Activated naive CD8-positive, alpha-beta T cell treated with anti-CD3 and anti-CD28 coated beads, Interleukin-2, amount 50 U/mL, for 24 hours (primary cell): ENCODE measurements at regions not wholly inside any gene's neighbourhood (a gene's known extent, or its start where the extent isn't known, plus 50 kb on each side); places are given as distances from the start of the nearest gene placed in this dataset.
"Not testable (repeated sequence)": the region's sequence is repeated elsewhere in the genome, so short reads cannot be mapped to it uniquely, and the experiment has no call there.

Experiments used
- ATAC-seq: fragments of 150-1000 bp; cut with Tn5 transposase; one replicate; pipeline ENCODE4 v1.10.0; 2021
- DNase-seq: peaks from one replicate; pipeline ENCODE4 v3.0.0; 2021
- H3K27ac Mint-ChIP-seq: one replicate; pipeline ENCODE4 v1.8.0; 2021; ENCODE audit warnings: mild to moderate bottlenecking, mixed read lengths
- H3K27me3 Mint-ChIP-seq: one replicate; pipeline ENCODE4 v1.8.0; 2021; ENCODE audit warnings: mixed read lengths
- H3K36me3 Mint-ChIP-seq: one replicate; pipeline ENCODE4 v1.8.0; 2021; ENCODE audit warnings: low read depth, mixed read lengths
- H3K4me1 Mint-ChIP-seq: one replicate; pipeline ENCODE4 v1.8.0; 2021; ENCODE audit warnings: mixed read lengths
- H3K4me3 Mint-ChIP-seq: one replicate; pipeline ENCODE4 v1.8.0; 2021; ENCODE audit warnings: mild to moderate bottlenecking, moderate library complexity, mixed read lengths
- H3K9me3 Mint-ChIP-seq: one replicate; pipeline ENCODE4 v1.8.0; 2021; ENCODE audit warnings: mixed read lengths

DNA sequence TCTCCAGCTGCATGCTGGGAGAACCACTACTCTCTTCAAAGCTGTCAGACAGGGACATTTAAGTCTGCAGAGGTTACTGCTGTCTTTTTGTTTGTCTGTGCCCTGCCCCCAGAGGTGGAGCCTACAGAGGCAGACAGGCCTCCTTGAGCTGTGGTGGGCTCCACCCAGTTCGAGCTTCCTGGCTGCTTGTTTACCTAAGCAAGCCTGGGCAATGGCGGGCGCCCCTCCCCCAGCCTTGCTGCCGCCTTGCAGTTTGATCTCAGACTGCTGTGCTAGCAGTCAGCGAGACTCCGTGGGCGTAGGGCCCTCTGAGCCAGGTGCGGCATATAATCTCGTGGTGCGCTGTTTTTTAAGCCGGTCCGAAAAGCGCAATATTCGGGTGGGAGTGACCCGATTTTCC, 215.0 kb downstream of the STIM2 start:
- H3K27ac Mint-ChIP-seq, H3K9me3 Mint-ChIP-seq, H3K36me3 Mint-ChIP-seq, H3K4me3 Mint-ChIP-seq, H3K4me1 Mint-ChIP-seq, DNase-seq, ATAC-seq, H3K27me3 Mint-ChIP-seq: not testable (repeated sequence)

DNA sequence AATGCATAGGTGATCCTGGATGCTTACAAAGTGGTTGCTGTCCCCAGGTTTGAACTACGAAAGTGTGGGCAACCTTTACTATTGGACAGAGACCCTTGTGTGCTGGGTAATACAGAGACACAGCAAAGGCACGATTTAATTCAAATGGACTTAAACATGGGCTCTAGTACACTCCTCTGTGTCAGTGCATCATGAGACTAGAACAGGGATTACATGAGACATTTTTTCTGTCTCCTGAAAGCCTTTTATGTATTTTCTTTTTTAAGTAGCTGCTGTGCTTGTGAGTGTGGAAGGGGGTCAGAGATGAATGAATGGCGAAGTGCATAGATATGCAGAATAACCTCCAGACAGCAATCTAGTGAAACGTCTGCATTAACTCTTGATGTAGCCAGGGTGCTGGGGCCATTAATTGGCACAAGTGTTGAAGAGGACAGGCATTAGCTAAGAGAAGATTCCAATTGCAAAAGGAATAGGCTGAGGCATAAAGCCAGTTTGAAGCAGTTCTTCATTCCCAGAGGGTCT, 218.4 kb downstream of the STIM2 start:
- Mint-ChIP-seq H3K27ac (no peak overlapping the region), H3K9me3 (no peaks in the 10 kb centered on the region), H3K36me3 (no peaks in the 10 kb centered on the region), H3K4me1 (no peaks in the 10 kb centered on the region), H3K4me3 (no peak overlapping the region), H3K27me3 (peaks cover 15% of the 10 kb centered on the region)
- no peak for ATAC-seq
- DNase-seq = no peak

DNA sequence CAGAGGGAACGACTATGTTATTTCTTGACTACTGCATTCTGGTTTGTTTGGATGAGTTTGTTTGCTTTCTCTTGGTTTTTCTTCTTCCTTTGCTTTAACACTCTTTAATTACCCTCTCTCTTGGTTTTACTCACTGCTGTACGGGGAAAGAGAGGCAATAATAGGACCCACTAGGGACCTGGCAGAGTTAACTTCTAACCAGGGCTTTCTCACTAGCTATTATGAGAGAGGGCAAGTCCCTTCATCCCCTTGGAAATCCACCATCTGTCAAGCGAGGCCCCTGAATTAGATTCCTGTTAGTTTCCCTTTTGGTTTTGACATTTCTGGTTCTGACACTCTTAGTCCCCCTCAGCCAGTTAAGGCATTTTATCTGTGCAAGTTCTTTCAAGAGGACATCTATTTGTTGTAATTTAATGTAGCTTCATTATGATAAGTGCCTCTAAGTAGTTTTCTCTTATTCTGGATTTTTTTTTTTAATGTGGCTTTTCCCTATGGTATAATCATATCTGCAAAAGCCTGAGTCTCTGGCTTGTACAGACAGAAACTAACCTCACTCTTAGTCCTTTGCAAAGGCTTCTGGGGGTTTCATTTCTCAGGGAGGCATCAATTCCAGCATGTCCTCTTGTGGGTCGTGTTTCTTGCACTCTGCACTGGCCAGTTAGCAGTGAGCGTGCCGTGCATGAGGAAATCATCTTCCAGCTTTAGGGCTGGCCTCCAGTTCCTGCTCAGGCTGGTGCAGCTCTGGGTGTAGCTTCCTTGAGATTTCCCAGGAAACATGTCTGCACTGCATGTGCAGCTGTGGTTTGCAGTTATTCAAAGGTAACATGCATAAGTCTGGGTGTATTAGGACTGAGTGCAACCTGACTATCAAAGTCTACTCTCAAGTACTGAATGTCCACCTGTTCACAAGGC, 221.3 kb downstream of the STIM2 start:
- no peak for ATAC-seq
- H3K27ac Mint-ChIP-seq = no peak overlapping the region
- no peaks in the 10 kb centered on the region for H3K9me3 Mint-ChIP-seq
- no peak overlapping the region for H3K4me3 Mint-ChIP-seq
- no peaks in the 10 kb centered on the region for H3K36me3 Mint-ChIP-seq
- H3K4me1 Mint-ChIP-seq = peaks cover 9% of the 10 kb centered on the region
- DNase-seq = no peak
- peaks cover 39% of the 10 kb centered on the region for H3K27me3 Mint-ChIP-seq

- Mint-ChIP-seq H3K4me3 (no peak overlapping the region), H3K27ac (no peak overlapping the region)
- ATAC-seq = no peak
Observed at GRCh38 chr4:27082776-27083175, 222.1 kb downstream of the STIM2 start.

DNA sequence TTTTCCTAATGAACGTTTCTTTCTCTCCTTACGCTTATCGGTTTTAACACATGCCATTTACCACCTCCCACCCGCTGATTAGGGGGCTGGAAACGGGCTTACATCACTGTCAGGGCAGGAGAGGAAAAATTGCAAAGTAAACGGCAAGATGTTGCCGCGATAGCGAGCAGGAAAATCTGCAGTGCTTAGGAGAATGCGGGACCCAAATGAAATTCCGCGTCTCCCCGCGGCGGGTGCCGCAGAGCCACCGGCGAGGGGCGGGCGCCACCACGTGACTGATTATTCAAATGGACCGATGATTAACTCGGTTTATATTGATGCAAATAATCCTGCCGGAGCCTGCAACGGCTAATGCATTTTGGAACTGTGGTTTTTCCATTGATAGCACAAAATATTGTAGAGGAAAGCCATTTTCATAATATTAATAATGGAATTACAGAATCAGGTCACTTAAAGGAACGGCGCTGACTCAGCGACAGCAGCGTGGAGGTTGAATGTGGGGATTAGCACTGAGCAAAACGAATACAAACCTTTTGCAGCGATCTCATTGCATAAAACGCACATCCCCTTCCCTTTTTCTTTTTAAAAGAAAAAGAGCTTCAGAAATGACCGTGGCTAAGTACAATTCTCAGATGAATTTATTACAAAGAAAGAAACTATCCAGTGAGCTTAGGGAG, 224.2 kb downstream of the STIM2 start:
- no peak for ATAC-seq
- no peaks in the 10 kb centered on the region for H3K9me3 Mint-ChIP-seq
- peak; percentile 31 for DNase-seq
- peaks cover 55% of the 10 kb centered on the region for H3K27me3 Mint-ChIP-seq
- H3K4me1 Mint-ChIP-seq = peaks cover 9% of the 10 kb centered on the region
- no peak overlapping the region for H3K4me3 Mint-ChIP-seq
- no peak overlapping the region for H3K27ac Mint-ChIP-seq
- H3K36me3 Mint-ChIP-seq = no peaks in the 10 kb centered on the region

More at GRCh38 chr4:27082776-27083175, 222.1 kb downstream of the STIM2 start:
- H3K4me1 Mint-ChIP-seq = peaks cover 9% of the 10 kb centered on the region
- H3K27me3 Mint-ChIP-seq = peaks cover 47% of the 10 kb centered on the region
- DNase-seq = no peak
- H3K9me3 Mint-ChIP-seq = no peaks in the 10 kb centered on the region
- H3K36me3 Mint-ChIP-seq = no peaks in the 10 kb centered on the region

GRCh38 chr4:27085396-27085795, 224.8 kb downstream of the STIM2 start:
- DNase-seq (no peak), ATAC-seq (no peak)
- Mint-ChIP-seq H3K4me3 (no peak overlapping the region), H3K36me3 (no peaks in the 10 kb centered on the region), H3K27ac (no peak overlapping the region), H3K9me3 (no peaks in the 10 kb centered on the region), H3K27me3 (peaks cover 55% of the 10 kb centered on the region), H3K4me1 (peaks cover 9% of the 10 kb centered on the region)

DNA sequence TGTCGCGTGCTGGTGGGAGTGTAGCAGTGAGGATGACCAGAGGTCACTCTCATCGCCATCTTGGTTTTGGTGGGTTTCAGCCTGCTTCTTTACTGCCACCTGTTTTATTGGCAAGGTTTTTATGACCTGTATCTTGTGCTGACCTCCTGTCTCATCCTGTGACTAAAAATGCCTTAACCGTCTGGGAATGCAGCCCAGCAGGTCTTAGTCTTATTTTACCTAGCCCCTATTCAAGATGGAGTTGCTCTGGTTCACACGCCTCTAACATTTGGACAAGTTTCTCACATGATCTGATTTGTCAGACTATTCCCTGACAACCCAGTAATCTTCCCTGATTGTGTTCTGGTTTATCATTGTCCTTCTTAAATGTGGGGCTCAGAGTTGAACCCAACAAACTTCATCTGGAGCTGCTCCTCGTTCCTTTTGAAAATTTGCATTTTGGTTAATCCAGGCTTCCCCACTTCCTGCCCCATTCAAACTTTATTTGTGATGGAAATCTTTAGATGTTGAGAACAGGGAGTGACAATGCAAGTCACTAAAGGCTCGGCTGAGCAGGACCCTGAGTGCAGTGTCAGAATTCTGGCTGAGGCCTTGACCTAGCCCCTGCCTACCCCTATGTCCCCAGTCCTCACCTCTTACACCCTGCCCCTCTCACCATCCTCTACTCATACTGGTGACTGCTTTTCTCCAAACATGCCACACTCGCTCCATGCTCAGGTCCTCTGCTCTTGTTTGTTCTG, 226.8 kb downstream of the STIM2 start:
- peaks cover 9% of the 10 kb centered on the region for H3K4me1 Mint-ChIP-seq
- peaks cover 57% of the 10 kb centered on the region for H3K27me3 Mint-ChIP-seq
- H3K4me3 Mint-ChIP-seq = no peak overlapping the region
- H3K36me3 Mint-ChIP-seq = no peaks in the 10 kb centered on the region
- DNase-seq (no peak), ATAC-seq (no peak)
- H3K9me3 Mint-ChIP-seq = no peaks in the 10 kb centered on the region
- H3K27ac Mint-ChIP-seq = no peak overlapping the region

DNA sequence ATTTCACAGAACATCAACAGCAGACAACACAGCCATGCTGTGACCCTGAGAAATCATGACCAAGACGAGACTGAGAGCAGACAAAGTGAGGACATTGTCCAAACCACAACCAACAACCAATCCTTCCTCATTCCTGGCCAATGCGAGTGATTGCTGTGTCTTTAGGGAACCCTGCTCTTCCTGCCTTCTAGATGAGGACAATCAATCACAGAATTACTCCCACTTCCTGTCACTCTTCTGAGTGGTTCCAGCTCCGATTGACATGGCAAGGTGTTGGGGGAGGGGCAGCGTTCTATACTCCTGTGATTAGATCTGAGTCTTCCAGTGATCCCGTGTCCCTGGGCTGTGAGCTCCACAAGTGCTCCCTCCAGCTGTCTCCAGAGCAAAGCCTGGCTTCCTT, 227.8 kb downstream of the STIM2 start:
- Mint-ChIP-seq H3K9me3 (no peaks in the 10 kb centered on the region), H3K36me3 (no peaks in the 10 kb centered on the region), H3K27ac (no peak overlapping the region), H3K4me1 (peaks cover 9% of the 10 kb centered on the region), H3K4me3 (no peak overlapping the region), H3K27me3 (peaks cover 51% of the 10 kb centered on the region)
- DNase-seq (no peak), ATAC-seq (no peak)

GRCh38 chr4:27089186-27089585, 228.5 kb downstream of the STIM2 start:
- no peak overlapping the region for H3K4me3 Mint-ChIP-seq
- H3K36me3 Mint-ChIP-seq = no peaks in the 10 kb centered on the region
- H3K27me3 Mint-ChIP-seq = peaks cover 44% of the 10 kb centered on the region
- H3K4me1 Mint-ChIP-seq = peaks cover 9% of the 10 kb centered on the region
- no peak overlapping the region for H3K27ac Mint-ChIP-seq
- DNase-seq (no peak), ATAC-seq (no peak)
- no peaks in the 10 kb centered on the region for H3K9me3 Mint-ChIP-seq

DNA sequence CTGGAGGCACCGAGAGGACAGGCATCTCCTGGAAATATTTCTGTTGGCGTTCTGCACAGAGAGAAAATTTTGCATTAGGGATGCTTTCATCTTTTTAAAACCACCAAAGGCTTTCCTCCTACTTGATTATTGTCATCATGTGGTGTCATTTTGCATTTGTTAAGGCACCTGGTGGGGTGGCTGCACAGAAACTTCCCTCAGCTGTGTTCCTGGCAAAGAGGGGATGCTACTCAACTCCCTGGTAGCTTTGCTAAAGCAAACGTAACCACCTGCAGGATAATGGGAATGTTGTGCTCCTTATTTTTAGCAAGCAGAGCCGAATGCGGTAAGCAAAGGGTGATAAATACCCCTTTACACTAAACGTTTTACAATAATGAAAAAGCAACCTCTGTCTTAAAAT, 229.8 kb downstream of the STIM2 start:
- H3K36me3 Mint-ChIP-seq = no peaks in the 10 kb centered on the region
- no peaks in the 10 kb centered on the region for H3K9me3 Mint-ChIP-seq
- ATAC-seq (no peak), DNase-seq (no peak)
- peaks cover 1% of the 10 kb centered on the region for H3K4me1 Mint-ChIP-seq
- H3K4me3 Mint-ChIP-seq = no peak overlapping the region
- H3K27me3 Mint-ChIP-seq = peaks cover 34% of the 10 kb centered on the region
- H3K27ac Mint-ChIP-seq = no peak overlapping the region

DNA sequence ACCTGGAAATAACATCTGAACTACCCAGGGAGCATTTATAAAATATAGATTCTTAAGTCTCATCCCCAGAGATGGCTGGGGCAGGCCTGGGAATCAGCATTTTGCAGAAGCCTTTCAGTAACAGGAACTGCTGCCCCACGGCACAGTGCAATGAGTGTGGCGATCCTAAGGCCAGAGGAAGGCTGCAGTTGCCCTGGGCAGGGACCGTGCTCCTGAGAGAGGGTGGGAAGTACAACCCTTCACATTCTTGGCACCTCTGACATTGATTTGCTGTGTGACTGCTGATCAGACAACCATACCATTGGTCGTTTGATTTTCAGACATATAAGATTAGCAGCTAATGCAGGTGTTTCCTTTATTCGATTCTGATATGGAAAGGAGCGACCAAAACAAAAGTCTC, 233.6 kb downstream of the STIM2 start:
- ATAC-seq = no peak
- H3K36me3 Mint-ChIP-seq = no peaks in the 10 kb centered on the region
- DNase-seq = no peak
- no peak overlapping the region for H3K27ac Mint-ChIP-seq
- peaks cover 6% of the 10 kb centered on the region for H3K27me3 Mint-ChIP-seq
- H3K4me3 Mint-ChIP-seq = no peak overlapping the region
- H3K4me1 Mint-ChIP-seq = no peaks in the 10 kb centered on the region
- no peaks in the 10 kb centered on the region for H3K9me3 Mint-ChIP-seq

DNA sequence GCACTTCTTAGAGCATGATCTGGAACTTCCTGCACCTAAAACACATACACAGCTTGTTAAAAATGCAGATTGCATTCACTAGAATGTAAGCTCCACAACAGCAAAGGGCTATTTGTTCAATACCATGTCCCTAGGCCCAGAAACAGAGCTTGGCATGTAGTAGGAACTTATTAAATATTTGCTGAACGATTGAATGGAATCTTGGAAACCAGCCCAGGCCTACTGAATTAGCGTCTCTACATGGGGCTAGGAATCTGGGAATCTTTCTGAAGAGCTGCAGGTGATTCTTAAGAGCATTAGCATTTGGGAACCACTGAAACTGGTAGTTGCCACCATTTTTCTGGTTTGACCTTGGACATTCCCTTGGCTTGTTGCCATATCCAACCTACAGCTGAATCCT, 234.1 kb downstream of the STIM2 start:
- H3K27ac Mint-ChIP-seq = no peak overlapping the region
- no peak overlapping the region for H3K4me3 Mint-ChIP-seq
- no peaks in the 10 kb centered on the region for H3K4me1 Mint-ChIP-seq
- DNase-seq = no peak
- H3K27me3 Mint-ChIP-seq = peaks cover 5% of the 10 kb centered on the region
- no peak for ATAC-seq
- no peaks in the 10 kb centered on the region for H3K9me3 Mint-ChIP-seq
- H3K36me3 Mint-ChIP-seq = no peaks in the 10 kb centered on the region

DNA sequence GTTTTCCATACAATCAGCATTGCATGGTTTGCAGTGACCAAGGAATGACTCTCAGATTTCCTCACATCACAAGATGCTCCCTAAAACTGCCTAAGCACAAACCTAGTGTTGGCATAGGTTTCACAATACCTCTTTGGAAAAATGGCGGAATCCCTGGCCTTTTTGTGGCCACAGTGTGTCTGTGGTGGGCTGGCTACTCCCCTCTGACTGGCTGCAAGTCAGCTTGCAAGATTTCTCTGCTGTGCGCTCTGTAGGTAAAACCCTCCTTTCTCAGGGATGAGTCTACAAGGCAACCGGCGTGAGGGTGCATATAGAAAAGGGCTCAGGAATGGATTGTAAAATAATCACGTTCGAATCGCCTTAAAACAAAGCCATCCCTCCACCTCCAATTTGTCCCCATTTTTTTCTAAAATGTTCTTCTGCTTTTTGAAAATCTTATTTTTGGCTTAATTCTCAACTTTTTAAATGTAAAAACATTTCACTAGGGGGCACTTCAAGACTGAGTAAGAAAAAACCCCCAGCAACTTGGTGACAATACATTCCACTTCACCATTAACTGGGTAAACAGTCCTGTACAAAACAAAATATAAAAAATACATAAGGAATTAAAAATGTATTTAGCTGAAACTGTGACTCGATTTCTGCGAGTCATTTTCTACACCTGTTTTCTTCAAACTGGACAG, 235.6 kb downstream of the STIM2 start:
- DNase-seq (no peak), ATAC-seq (no peak)
- Mint-ChIP-seq H3K4me3 (no peak overlapping the region), H3K4me1 (no peaks in the 10 kb centered on the region), H3K27me3 (peaks cover 4% of the 10 kb centered on the region), H3K9me3 (no peaks in the 10 kb centered on the region), H3K27ac (no peak overlapping the region), H3K36me3 (no peaks in the 10 kb centered on the region)

- DNase-seq = no peak
- Mint-ChIP-seq H3K27me3 (peaks cover 6% of the 10 kb centered on the region), H3K9me3 (no peaks in the 10 kb centered on the region), H3K36me3 (no peaks in the 10 kb centered on the region), H3K4me3 (no peak overlapping the region), H3K27ac (no peak overlapping the region), H3K4me1 (no peaks in the 10 kb centered on the region)
- no peak for ATAC-seq
Observed at GRCh38 chr4:27098034-27098433, 237.4 kb downstream of the STIM2 start.
